ENCODE measurements at regions not wholly inside any gene's neighbourhood (a gene's known extent, or its start where the extent isn't known, plus 50 kb on each side); places are given as distances from the start of the nearest gene placed in this dataset.

DNA sequence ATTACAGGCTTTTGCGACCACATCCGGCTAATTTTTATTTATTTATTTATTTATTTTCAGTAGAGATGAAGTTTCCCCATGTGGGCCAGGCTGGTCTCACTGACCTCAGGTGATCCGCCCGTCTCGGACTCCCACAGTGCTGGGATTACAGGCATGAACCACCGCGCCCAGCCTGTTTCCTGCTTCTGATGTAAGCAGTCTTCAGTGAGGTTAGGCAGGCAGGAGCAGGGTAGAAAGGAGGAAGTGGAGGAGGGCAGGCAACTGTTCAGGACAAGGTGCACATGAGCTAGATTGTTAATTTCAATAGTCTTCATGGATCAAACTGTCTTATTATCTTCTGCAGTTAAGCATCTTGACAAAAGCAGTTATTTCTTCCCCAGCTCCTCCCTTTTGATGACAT lies 605.0 kb downstream of the CCSER2 start:
- Histone ChIP-seq H4K20me1 (ENCODE audit: insufficient read depth, poor library complexity, severe bottlenecking) (no peaks in the 10 kb centered on the region), H3K4me1 (ENCODE audit: insufficient read depth) (no peaks in the 10 kb centered on the region), H3K9me3 (ENCODE audit: low read depth) (no peaks in the 10 kb centered on the region), H3K27ac (no peak overlapping the region), H3K4me3 (no peak overlapping the region), H3K9me2 (replicated peaks; ENCODE audit: insufficient read depth) (no peaks in the 10 kb centered on the region), H3K79me2 (no peaks in the 10 kb centered on the region), H3K4me2 (no peak overlapping the region), H3K36me3 (replicated peaks; ENCODE audit: insufficient read depth, low read depth) (no peaks in the 10 kb centered on the region), H3K27me3 (no peaks in the 10 kb centered on the region), H2AFZ (no peak overlapping the region)
- WGBS (ENCODE audit: low lambda C conversion rate, missing lambda C conversion rate) = 96% methylated on average over 7 of the region's 7 CpGs
- no peak for TF ChIP-seq EZH2 (IDR thresholded peaks at IDR 0.05; ENCODE audit: borderline replicate concordance)
- TF ChIP-seq EZH2phosphoT487 (IDR thresholded peaks at IDR 0.05; ENCODE audit: low read depth, severe bottlenecking, unreplicated experiment) = no peak
- TF ChIP-seq CTCF (IDR thresholded peaks at IDR 0.05; ENCODE audit: poor library complexity) = no peak
- no peak for DNase-seq (ENCODE audit: low spot score)

DNA sequence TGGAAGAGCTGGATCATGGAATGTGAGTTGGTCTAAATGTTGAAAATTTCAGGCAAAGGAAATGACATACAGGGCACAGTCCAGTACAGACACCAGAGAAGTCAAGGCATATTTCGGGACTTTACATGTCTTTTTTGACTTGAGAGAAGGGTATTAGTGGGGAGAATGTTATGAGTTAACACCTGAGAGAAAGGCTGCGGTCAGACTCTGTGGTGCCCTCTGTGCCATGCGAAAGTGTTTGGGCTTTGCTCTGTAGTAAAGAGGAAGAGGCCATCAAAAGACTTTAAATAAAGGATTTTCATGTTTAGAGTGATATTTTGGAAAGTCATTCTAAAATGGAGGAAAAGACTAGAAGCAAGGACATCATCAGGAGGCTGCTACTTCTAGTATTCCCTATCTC lies 607.4 kb downstream of the CCSER2 start:
- 93% methylated on average over 3 of the region's 3 CpGs for WGBS (ENCODE audit: low lambda C conversion rate, missing lambda C conversion rate)

GRCh38 chr10:84938117-84938905 lies 609.9 kb downstream of the CCSER2 start:
- 92% methylated on average over 4 of the region's 4 CpGs for WGBS (ENCODE audit: low lambda C conversion rate, missing lambda C conversion rate)
- TF ChIP-seq CTCF (IDR thresholded peaks at IDR 0.05; ENCODE audit: poor library complexity) = no peak
- TF ChIP-seq EZH2phosphoT487 (IDR thresholded peaks at IDR 0.05; ENCODE audit: low read depth, severe bottlenecking, unreplicated experiment) = no peak
- no peak for TF ChIP-seq EZH2 (IDR thresholded peaks at IDR 0.05; ENCODE audit: borderline replicate concordance)
- Histone ChIP-seq H3K9me3 (ENCODE audit: low read depth) (no peaks in the 10 kb centered on the region), H3K27ac (no peak overlapping the region), H3K4me3 (no peak overlapping the region), H3K27me3 (no peaks in the 10 kb centered on the region), H3K36me3 (replicated peaks; ENCODE audit: insufficient read depth, low read depth) (no peaks in the 10 kb centered on the region), H3K9me2 (replicated peaks; ENCODE audit: insufficient read depth) (no peaks in the 10 kb centered on the region), H3K79me2 (no peaks in the 10 kb centered on the region), H2AFZ (no peak overlapping the region), H3K4me2 (no peak overlapping the region), H3K4me1 (ENCODE audit: insufficient read depth) (no peaks in the 10 kb centered on the region), H4K20me1 (ENCODE audit: insufficient read depth, poor library complexity, severe bottlenecking) (no peaks in the 10 kb centered on the region)
- no peak for DNase-seq (ENCODE audit: low spot score)

More for the DNA sequence above, 607.4 kb downstream of the CCSER2 start:
- no peaks in the 10 kb centered on the region for H3K36me3 ChIP-seq (replicated peaks; ENCODE audit: insufficient read depth, low read depth)
- H3K9me3 ChIP-seq (ENCODE audit: low read depth) = no peaks in the 10 kb centered on the region
- H4K20me1 ChIP-seq (ENCODE audit: insufficient read depth, poor library complexity, severe bottlenecking) = no peaks in the 10 kb centered on the region
- TF ChIP-seq CTCF (IDR thresholded peaks at IDR 0.05; ENCODE audit: poor library complexity) = no peak
- no peak for TF ChIP-seq EZH2 (IDR thresholded peaks at IDR 0.05; ENCODE audit: borderline replicate concordance)
- no peaks in the 10 kb centered on the region for H3K27me3 ChIP-seq
- no peak overlapping the region for H3K27ac ChIP-seq
- no peak overlapping the region for H2AFZ ChIP-seq
- no peak overlapping the region for H3K4me2 ChIP-seq
- no peak overlapping the region for H3K4me3 ChIP-seq
- no peaks in the 10 kb centered on the region for H3K79me2 ChIP-seq
- H3K9me2 ChIP-seq (replicated peaks; ENCODE audit: insufficient read depth) = no peaks in the 10 kb centered on the region
- DNase-seq (ENCODE audit: low spot score) = no peak
- no peaks in the 10 kb centered on the region for H3K4me1 ChIP-seq (ENCODE audit: insufficient read depth)
